Type B pancreatic cell (in vitro differentiated cells): ENCODE measurements at regions not wholly inside any gene's neighbourhood (a gene's known extent, or its start where the extent isn't known, plus 50 kb on each side); places are given as distances from the start of the nearest gene placed in this dataset.

Experiments
- DNase-seq: peaks from one replicate; pipeline ENCODE4 v3.0.0; 2021; ENCODE audit warnings: mixed read lengths; ENCODE audit not compliant: unreplicated experiment; ENCODE audit errors: extremely low spot score
- H3K27ac Mint-ChIP-seq: 2 replicates; pipeline ENCODE4 v1.8.0; 2021; ENCODE audit warnings: mild to moderate bottlenecking, mixed read lengths
- H3K27me3 Mint-ChIP-seq: 2 replicates; pipeline ENCODE4 v1.8.0; 2021; ENCODE audit warnings: mixed read lengths
- H3K36me3 Mint-ChIP-seq: 2 replicates; pipeline ENCODE4 v1.8.0; 2021; ENCODE audit warnings: mixed read lengths
- H3K4me1 Mint-ChIP-seq: one replicate; pipeline ENCODE4 v1.8.0; 2021; ENCODE audit warnings: mixed read lengths; ENCODE audit not compliant: unreplicated experiment
- H3K4me3 Mint-ChIP-seq: 2 replicates; pipeline ENCODE4 v1.8.0; 2021; ENCODE audit warnings: mild to moderate bottlenecking, mixed read lengths
- H3K9me3 Mint-ChIP-seq: 2 replicates; pipeline ENCODE4 v1.8.0; 2021; ENCODE audit warnings: mixed read lengths
- CTCF ChIP-seq: fragments of 200-600 bp; sonication (generic); conservative IDR thresholded peaks from 2 replicates; pipeline ENCODE4 v1.5.0; 2021; ENCODE audit warnings: antibody characterized with exemption, mild to moderate bottlenecking

- Mint-ChIP-seq H3K9me3 (no peaks in the 10 kb centered on the region), H3K27ac (no peak overlapping the region), H3K36me3 (no peaks in the 10 kb centered on the region), H3K27me3 (peaks cover 7% of the 10 kb centered on the region), H3K4me3 (peak overlapping the region; percentile 81), H3K4me1 (no peaks in the 10 kb centered on the region)
- TF ChIP-seq CTCF = peak; percentile 79
- DNase-seq = no peak
Observed at GRCh38 chr6:117829594-117830319, 77.3 kb upstream of the SLC35F1 start.

GRCh38 chr6:117837261-117837660 lies 69.8 kb upstream of the SLC35F1 start:
- H3K27me3 Mint-ChIP-seq = peaks cover 6% of the 10 kb centered on the region
- H3K36me3 Mint-ChIP-seq = no peaks in the 10 kb centered on the region
- no peak overlapping the region for H3K27ac Mint-ChIP-seq
- DNase-seq = no peak
- H3K4me3 Mint-ChIP-seq = no peak overlapping the region
- no peaks in the 10 kb centered on the region for H3K9me3 Mint-ChIP-seq
- H3K4me1 Mint-ChIP-seq = no peaks in the 10 kb centered on the region
- TF ChIP-seq CTCF = no peak

- Mint-ChIP-seq H3K9me3 (no peaks in the 10 kb centered on the region), H3K4me3 (no peak overlapping the region), H3K4me1 (no peaks in the 10 kb centered on the region), H3K27ac (no peak overlapping the region), H3K36me3 (no peaks in the 10 kb centered on the region), H3K27me3 (no peaks in the 10 kb centered on the region)
- no peak for DNase-seq
- peak; percentile 85 for TF ChIP-seq CTCF
Observed at GRCh38 chr6:117840541-117840983, 66.5 kb upstream of the SLC35F1 start.

- no peak for DNase-seq
- Mint-ChIP-seq H3K4me1 (no peaks in the 10 kb centered on the region), H3K27me3 (no peaks in the 10 kb centered on the region), H3K4me3 (no peak overlapping the region), H3K27ac (no peak overlapping the region), H3K36me3 (no peaks in the 10 kb centered on the region), H3K9me3 (peaks cover 10% of the 10 kb centered on the region)
- no peak for TF ChIP-seq CTCF
Observed at GRCh38 chr6:117847912-117848311, 59.2 kb upstream of the SLC35F1 start.

GRCh38 chr6:117849087-117849486 lies 58.0 kb upstream of the SLC35F1 start:
- H3K27me3 Mint-ChIP-seq = no peaks in the 10 kb centered on the region
- no peak for TF ChIP-seq CTCF
- no peaks in the 10 kb centered on the region for H3K36me3 Mint-ChIP-seq
- no peak overlapping the region for H3K4me3 Mint-ChIP-seq
- no peaks in the 10 kb centered on the region for H3K4me1 Mint-ChIP-seq
- peaks cover 10% of the 10 kb centered on the region for H3K9me3 Mint-ChIP-seq
- no peak for DNase-seq
- no peak overlapping the region for H3K27ac Mint-ChIP-seq
